ENCODE measurements at regions not wholly inside any gene's neighbourhood (a gene's known extent, or its start where the extent isn't known, plus 50 kb on each side); places are given as distances from the start of the nearest gene placed in this dataset.

- H3K27ac ChIP-seq (ENCODE audit: control insufficient read depth, insufficient read depth, low read length), result no peak overlapping the region
- H3K4me1 ChIP-seq (ENCODE audit: control insufficient read depth, extremely low read depth, insufficient read depth, low read length), result no peaks in the 10 kb centered on the region
- H3K4me2 ChIP-seq (ENCODE audit: control insufficient read depth, extremely low read depth, insufficient read depth, low read depth, low read length), result peak overlapping the region; percentile 76
- no peaks in the 10 kb centered on the region for H3K9me3 ChIP-seq (ENCODE audit: control insufficient read depth, low read depth, low read length)
- H3K4me3 ChIP-seq (ENCODE audit: control insufficient read depth in 2 of 3, extremely low read depth in 1 of 3, insufficient read depth in 2 of 3, low read depth in 1 of 3, low read length in 3 of 3), result peak overlapping the region; percentile 31 to 43 (median 32)
- dilution Hi-C loops (cut with MboI; ENCODE audit: extremely low pct_ligation_motif_present, low sequenced_read_pairs), result no loop called here
- no peaks in the 10 kb centered on the region for H3K36me3 ChIP-seq (ENCODE audit: control insufficient read depth in 2 of 2, extremely low read depth in 1 of 2, insufficient read depth in 2 of 2, low read length in 2 of 2)
- FAIRE-seq, result no peak
- peak; percentile 26 to 42 (median 35) for TF ChIP-seq CTCF (optimal IDR thresholded peaks at IDR 0.05 in 1 of 3, IDR thresholded peaks at IDR 0.05 in 1 of 3, conservative IDR thresholded peaks at IDR 0.05 in 1 of 3; ENCODE audit: extremely low read depth in 1 of 3, insufficient read depth in 2 of 3, low read length in 3 of 3)
- no peak for TF ChIP-seq EZH2 (IDR thresholded peaks at IDR 0.05; ENCODE audit: low read length)
- H3K9me1 ChIP-seq (ENCODE audit: control insufficient read depth, extremely low read depth, insufficient read depth, low read length), result no peaks in the 10 kb centered on the region
- no peak for DNase-seq (ENCODE audit: low read depth, low spot score)
- H4K20me1 ChIP-seq (ENCODE audit: control insufficient read depth, extremely low read depth, insufficient read depth, low read length), result no peaks in the 10 kb centered on the region
- H3K79me2 ChIP-seq (ENCODE audit: control insufficient read depth, insufficient read depth, low read length), result no peaks in the 10 kb centered on the region
- H3K27me3 ChIP-seq (ENCODE audit: control insufficient read depth, extremely low read depth, insufficient read depth, low read length), result no peaks in the 10 kb centered on the region
- H2AFZ ChIP-seq (ENCODE audit: control insufficient read depth, low read length), result peak overlapping the region; percentile 89
- no peak overlapping the region for H3K9ac ChIP-seq (ENCODE audit: control insufficient read depth, extremely low read depth, insufficient read depth, low read length)
Observed at GRCh38 chr11:32333320-32333991, 101.9 kb downstream of the WT1 start.

- Histone ChIP-seq H3K27me3 (ENCODE audit: control insufficient read depth, extremely low read depth, insufficient read depth, low read length) (no peaks in the 10 kb centered on the region), H3K9me3 (ENCODE audit: control insufficient read depth, low read depth, low read length) (no peaks in the 10 kb centered on the region), H2AFZ (ENCODE audit: control insufficient read depth, low read length) (no peak overlapping the region), H3K4me2 (ENCODE audit: control insufficient read depth, extremely low read depth, insufficient read depth, low read depth, low read length) (no peak overlapping the region), H3K4me1 (ENCODE audit: control insufficient read depth, extremely low read depth, insufficient read depth, low read length) (no peaks in the 10 kb centered on the region), H3K79me2 (ENCODE audit: control insufficient read depth, insufficient read depth, low read length) (no peaks in the 10 kb centered on the region), H3K36me3 (ENCODE audit: control insufficient read depth in 2 of 2, extremely low read depth in 1 of 2, insufficient read depth in 2 of 2, low read length in 2 of 2) (no peaks in the 10 kb centered on the region), H3K4me3 (ENCODE audit: control insufficient read depth in 2 of 3, extremely low read depth in 1 of 3, insufficient read depth in 2 of 3, low read depth in 1 of 3, low read length in 3 of 3) (no peak overlapping the region), H3K9ac (ENCODE audit: control insufficient read depth, extremely low read depth, insufficient read depth, low read length) (no peak overlapping the region), H3K9me1 (ENCODE audit: control insufficient read depth, extremely low read depth, insufficient read depth, low read length) (no peaks in the 10 kb centered on the region), H4K20me1 (ENCODE audit: control insufficient read depth, extremely low read depth, insufficient read depth, low read length) (no peaks in the 10 kb centered on the region), H3K27ac (ENCODE audit: control insufficient read depth, insufficient read depth, low read length) (no peak overlapping the region)
- TF ChIP-seq EZH2 (IDR thresholded peaks at IDR 0.05; ENCODE audit: low read length), result no peak
- TF ChIP-seq CTCF (optimal IDR thresholded peaks at IDR 0.05 in 1 of 3, IDR thresholded peaks at IDR 0.05 in 1 of 3, conservative IDR thresholded peaks at IDR 0.05 in 1 of 3; ENCODE audit: extremely low read depth in 1 of 3, insufficient read depth in 2 of 3, low read length in 3 of 3), result peak; percentile 24 to 49 (median 48)
- dilution Hi-C loops (cut with MboI; ENCODE audit: extremely low pct_ligation_motif_present, low sequenced_read_pairs), result no loop called here
- DNase-seq (ENCODE audit: low read depth, low spot score), result no peak
- FAIRE-seq, result no peak
Observed at GRCh38 chr11:32334822-32335221, 100.5 kb downstream of the WT1 start.
